ENCODE measurements at regions not wholly inside any gene's neighbourhood (a gene's known extent, or its start where the extent isn't known, plus 50 kb on each side); places are given as distances from the start of the nearest gene placed in this dataset.

DNA sequence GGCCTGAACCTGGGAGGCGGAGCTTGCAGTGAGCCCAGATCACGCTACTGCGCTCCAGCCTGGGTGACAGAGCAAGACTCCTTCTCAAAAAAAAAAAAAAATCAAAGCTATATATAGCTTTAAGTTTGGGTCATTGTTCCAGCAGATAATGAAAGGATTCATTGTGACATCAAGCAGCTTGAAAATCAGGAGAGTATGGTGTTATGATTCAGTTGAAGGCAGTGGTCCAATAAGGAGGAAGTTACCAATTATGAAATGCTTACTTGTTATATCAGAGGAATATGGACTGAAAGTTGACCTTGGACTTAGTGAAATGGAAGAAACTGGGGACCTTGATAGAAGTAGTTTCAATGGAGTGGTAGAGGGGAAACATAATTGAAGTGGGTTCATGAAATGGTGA, 140.4 kb upstream of the MAD2L1 start:
- TF ChIP-seq POLR2AphosphoS5 (IDR thresholded peaks at IDR 0.05) (no peak), POLR2A (IDR thresholded peaks at IDR 0.05; ENCODE audit: low read depth) (no peak)
- TF ChIP-seq, protein P1, sequence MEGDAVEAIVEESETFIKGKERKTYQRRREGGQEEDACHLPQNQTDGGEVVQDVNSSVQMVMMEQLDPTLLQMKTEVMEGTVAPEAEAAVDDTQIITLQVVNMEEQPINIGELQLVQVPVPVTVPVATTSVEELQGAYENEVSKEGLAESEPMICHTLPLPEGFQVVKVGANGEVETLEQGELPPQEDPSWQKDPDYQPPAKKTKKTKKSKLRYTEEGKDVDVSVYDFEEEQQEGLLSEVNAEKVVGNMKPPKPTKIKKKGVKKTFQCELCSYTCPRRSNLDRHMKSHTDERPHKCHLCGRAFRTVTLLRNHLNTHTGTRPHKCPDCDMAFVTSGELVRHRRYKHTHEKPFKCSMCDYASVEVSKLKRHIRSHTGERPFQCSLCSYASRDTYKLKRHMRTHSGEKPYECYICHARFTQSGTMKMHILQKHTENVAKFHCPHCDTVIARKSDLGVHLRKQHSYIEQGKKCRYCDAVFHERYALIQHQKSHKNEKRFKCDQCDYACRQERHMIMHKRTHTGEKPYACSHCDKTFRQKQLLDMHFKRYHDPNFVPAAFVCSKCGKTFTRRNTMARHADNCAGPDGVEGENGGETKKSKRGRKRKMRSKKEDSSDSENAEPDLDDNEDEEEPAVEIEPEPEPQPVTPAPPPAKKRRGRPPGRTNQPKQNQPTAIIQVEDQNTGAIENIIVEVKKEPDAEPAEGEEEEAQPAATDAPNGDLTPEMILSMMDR (IDR thresholded peaks at IDR 0.05) = no peak
